ENCODE measurements at regions not wholly inside any gene's neighbourhood (a gene's known extent, or its start where the extent isn't known, plus 50 kb on each side); places are given as distances from the start of the nearest gene placed in this dataset.

DNA sequence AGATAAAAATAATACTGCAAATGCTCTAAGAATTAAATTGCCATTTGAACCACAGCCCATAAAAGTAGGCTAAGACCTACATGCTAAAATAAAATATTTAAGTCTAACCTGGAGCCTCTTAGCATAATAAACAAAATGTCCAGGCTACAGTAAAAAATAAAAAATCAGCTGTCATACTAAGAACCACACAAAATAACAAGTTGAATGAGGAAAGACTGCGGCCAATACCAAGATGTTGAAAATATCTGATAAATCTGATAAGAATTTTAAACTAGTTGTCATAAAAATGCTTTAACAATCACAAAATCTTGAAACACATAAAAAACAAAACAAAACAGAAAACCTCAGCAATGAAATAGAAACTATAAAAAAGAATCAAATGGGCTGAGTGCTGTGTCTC, 336.9 kb upstream of the MSX2 start:
- no peak overlapping the region for H3K4me3 ChIP-seq (ENCODE audit: low read depth in 2 of 2, low read length in 2 of 2)
- POLR2A ChIA-PET, result no interaction called here
- CTCF ChIA-PET, result no interaction called here
- no peak for DNase-seq (ENCODE audit: low read depth, low spot score)
- TF ChIP-seq POLR2AphosphoS5 (IDR thresholded peaks at IDR 0.05; ENCODE audit: low read depth, low read length) (no peak), TCF7L2 (IDR thresholded peaks at IDR 0.05; ENCODE audit: low read depth, low read length) (no peak), SIN3A (IDR thresholded peaks at IDR 0.05; ENCODE audit: borderline replicate concordance, insufficient read depth, low read depth, low read length) (no peak)
- TF ChIP-seq, protein P1, sequence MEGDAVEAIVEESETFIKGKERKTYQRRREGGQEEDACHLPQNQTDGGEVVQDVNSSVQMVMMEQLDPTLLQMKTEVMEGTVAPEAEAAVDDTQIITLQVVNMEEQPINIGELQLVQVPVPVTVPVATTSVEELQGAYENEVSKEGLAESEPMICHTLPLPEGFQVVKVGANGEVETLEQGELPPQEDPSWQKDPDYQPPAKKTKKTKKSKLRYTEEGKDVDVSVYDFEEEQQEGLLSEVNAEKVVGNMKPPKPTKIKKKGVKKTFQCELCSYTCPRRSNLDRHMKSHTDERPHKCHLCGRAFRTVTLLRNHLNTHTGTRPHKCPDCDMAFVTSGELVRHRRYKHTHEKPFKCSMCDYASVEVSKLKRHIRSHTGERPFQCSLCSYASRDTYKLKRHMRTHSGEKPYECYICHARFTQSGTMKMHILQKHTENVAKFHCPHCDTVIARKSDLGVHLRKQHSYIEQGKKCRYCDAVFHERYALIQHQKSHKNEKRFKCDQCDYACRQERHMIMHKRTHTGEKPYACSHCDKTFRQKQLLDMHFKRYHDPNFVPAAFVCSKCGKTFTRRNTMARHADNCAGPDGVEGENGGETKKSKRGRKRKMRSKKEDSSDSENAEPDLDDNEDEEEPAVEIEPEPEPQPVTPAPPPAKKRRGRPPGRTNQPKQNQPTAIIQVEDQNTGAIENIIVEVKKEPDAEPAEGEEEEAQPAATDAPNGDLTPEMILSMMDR (IDR thresholded peaks at IDR 0.05), result no peak
- TF ChIP-seq, protein P2, sequence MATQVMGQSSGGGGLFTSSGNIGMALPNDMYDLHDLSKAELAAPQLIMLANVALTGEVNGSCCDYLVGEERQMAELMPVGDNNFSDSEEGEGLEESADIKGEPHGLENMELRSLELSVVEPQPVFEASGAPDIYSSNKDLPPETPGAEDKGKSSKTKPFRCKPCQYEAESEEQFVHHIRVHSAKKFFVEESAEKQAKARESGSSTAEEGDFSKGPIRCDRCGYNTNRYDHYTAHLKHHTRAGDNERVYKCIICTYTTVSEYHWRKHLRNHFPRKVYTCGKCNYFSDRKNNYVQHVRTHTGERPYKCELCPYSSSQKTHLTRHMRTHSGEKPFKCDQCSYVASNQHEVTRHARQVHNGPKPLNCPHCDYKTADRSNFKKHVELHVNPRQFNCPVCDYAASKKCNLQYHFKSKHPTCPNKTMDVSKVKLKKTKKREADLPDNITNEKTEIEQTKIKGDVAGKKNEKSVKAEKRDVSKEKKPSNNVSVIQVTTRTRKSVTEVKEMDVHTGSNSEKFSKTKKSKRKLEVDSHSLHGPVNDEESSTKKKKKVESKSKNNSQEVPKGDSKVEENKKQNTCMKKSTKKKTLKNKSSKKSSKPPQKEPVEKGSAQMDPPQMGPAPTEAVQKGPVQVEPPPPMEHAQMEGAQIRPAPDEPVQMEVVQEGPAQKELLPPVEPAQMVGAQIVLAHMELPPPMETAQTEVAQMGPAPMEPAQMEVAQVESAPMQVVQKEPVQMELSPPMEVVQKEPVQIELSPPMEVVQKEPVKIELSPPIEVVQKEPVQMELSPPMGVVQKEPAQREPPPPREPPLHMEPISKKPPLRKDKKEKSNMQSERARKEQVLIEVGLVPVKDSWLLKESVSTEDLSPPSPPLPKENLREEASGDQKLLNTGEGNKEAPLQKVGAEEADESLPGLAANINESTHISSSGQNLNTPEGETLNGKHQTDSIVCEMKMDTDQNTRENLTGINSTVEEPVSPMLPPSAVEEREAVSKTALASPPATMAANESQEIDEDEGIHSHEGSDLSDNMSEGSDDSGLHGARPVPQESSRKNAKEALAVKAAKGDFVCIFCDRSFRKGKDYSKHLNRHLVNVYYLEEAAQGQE (IDR thresholded peaks at IDR 0.05; ENCODE audit: insufficient read depth in 1 of 2, low read depth in 2 of 2, low read length in 1 of 2), result no peak
- H3K27ac ChIP-seq (ENCODE audit: low read length), result no peak overlapping the region
- intact Hi-C loops (cut with micrococcal nuclease; ENCODE audit: unreplicated experiment), result no loop called here
- H3K4me1 ChIP-seq (ENCODE audit: control insufficient read depth, insufficient read depth, low read length), result no peaks in the 10 kb centered on the region
- in situ Hi-C loops (cut with HindIII; ENCODE audit: low pct_unique_long_range_greater_than_20kb, low sequenced_read_pairs), result no loop called here
- H3K9me3 ChIP-seq (ENCODE audit: control insufficient read depth, insufficient read depth, low read depth, low read length), result no peaks in the 10 kb centered on the region
- peaks cover 15% of the 10 kb centered on the region; the same call in 1 of the 2 replicates for H3K27me3 ChIP-seq (ENCODE audit: control insufficient read depth, insufficient read depth, low read length)
- no peak for ATAC-seq
- no TSS peak for BruUV-seq (replicated peaks)
- H3K36me3 ChIP-seq (ENCODE audit: control insufficient read depth, insufficient read depth, low read length), result no peaks in the 10 kb centered on the region

DNA sequence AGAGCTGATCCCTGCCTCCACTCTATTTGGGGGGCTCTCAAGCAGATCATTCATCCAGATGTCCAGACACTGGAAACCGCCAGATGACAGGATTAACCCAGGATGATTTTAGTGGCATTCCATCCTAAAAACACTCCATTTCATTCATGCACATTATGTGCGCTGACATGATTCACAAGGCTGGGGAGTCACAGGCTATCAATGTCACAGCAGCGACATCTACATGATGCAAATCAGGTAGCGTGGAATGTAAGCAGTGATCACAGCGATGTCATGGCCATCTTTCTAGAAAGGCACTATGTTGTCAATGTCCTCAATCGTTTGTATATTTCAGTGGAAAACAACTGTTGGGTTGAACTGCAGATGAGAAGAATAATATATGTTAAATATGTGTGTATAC, 331.5 kb upstream of the MSX2 start:
- ATAC-seq, result no peak
- CTCF ChIA-PET, result interaction anchor here (0.6 to 0.7 kb wide), 2 partner anchors 50 to 704 kb away, joined by 3 to 7 read pairs; no protein-coding TSS in a partner anchor
- Histone ChIP-seq H3K9me3 (ENCODE audit: control insufficient read depth, insufficient read depth, low read depth, low read length) (no peaks in the 10 kb centered on the region), H3K4me1 (ENCODE audit: control insufficient read depth, insufficient read depth, low read length) (no peaks in the 10 kb centered on the region), H3K27me3 (ENCODE audit: control insufficient read depth, insufficient read depth, low read length) (peaks cover 23% of the 10 kb centered on the region; the same call in 1 of the 2 replicates), H3K36me3 (ENCODE audit: control insufficient read depth, insufficient read depth, low read length) (no peaks in the 10 kb centered on the region), H3K4me3 (ENCODE audit: low read depth in 2 of 2, low read length in 2 of 2) (no peak overlapping the region), H3K27ac (ENCODE audit: low read length) (no peak overlapping the region)
- TF ChIP-seq SIN3A (IDR thresholded peaks at IDR 0.05; ENCODE audit: borderline replicate concordance, insufficient read depth, low read depth, low read length), result no peak
- no peak for TF ChIP-seq TCF7L2 (IDR thresholded peaks at IDR 0.05; ENCODE audit: low read depth, low read length)
- TF ChIP-seq, protein P1 (IDR thresholded peaks at IDR 0.05), result no peak
- TF ChIP-seq POLR2AphosphoS5 (IDR thresholded peaks at IDR 0.05; ENCODE audit: low read depth, low read length), result no peak
- TF ChIP-seq, protein P2 (IDR thresholded peaks at IDR 0.05; ENCODE audit: insufficient read depth in 1 of 2, low read depth in 2 of 2, low read length in 1 of 2), result no peak
- DNase-seq (ENCODE audit: low read depth, low spot score), result no peak
- intact Hi-C loops (cut with micrococcal nuclease; ENCODE audit: unreplicated experiment) (no loop called here), in situ Hi-C loops (cut with HindIII; ENCODE audit: low pct_unique_long_range_greater_than_20kb, low sequenced_read_pairs) (no loop called here)
- BruUV-seq (replicated peaks), result no TSS peak
- POLR2A ChIA-PET, result no interaction called here

All from Panc1 (cell line).